ENCODE measurements at regions not wholly inside any gene's neighbourhood (a gene's known extent, or its start where the extent isn't known, plus 50 kb on each side); places are given as distances from the start of the nearest gene placed in this dataset.

- no peak for DNase-seq (ENCODE audit: low read depth in 1 of 2, low spot score in 1 of 2)
- Histone ChIP-seq H3K27ac (replicated peaks) (no peak overlapping the region), H3K27me3 (ENCODE audit: insufficient read depth, poor library complexity, severe bottlenecking) (no peaks in the 10 kb centered on the region), H3K4me3 (replicated peaks; ENCODE audit: insufficient read depth, low read length) (no peak overlapping the region)
- TF ChIP-seq SPI1 (IDR thresholded peaks at IDR 0.05; ENCODE audit: borderline replicate concordance, low read depth) = no peak
- TF ChIP-seq CTCF (IDR thresholded peaks at IDR 0.05; ENCODE audit: insufficient read depth, low read length) = no peak
- no peak for TF ChIP-seq REST (IDR thresholded peaks at IDR 0.05; ENCODE audit: insufficient replicate concordance, low read depth)
- TF ChIP-seq POLR2AphosphoS5 (IDR thresholded peaks at IDR 0.05; ENCODE audit: low read depth) = no peak
- no peak for TF ChIP-seq GABPA (IDR thresholded peaks at IDR 0.05; ENCODE audit: low read depth)
Measured at GRCh38 chr3:109900783-109901182, 563.4 kb upstream of the DPPA4 start.

GRCh38 chr3:109902549-109902948, 565.2 kb upstream of the DPPA4 start:
- Histone ChIP-seq H3K27me3 (ENCODE audit: insufficient read depth, poor library complexity, severe bottlenecking) (no peaks in the 10 kb centered on the region), H3K4me3 (replicated peaks; ENCODE audit: insufficient read depth, low read length) (no peak overlapping the region)
- TF ChIP-seq CTCF (IDR thresholded peaks at IDR 0.05; ENCODE audit: insufficient read depth, low read length) (no peak), SPI1 (IDR thresholded peaks at IDR 0.05; ENCODE audit: borderline replicate concordance, low read depth) (no peak), POLR2AphosphoS5 (IDR thresholded peaks at IDR 0.05; ENCODE audit: low read depth) (no peak), GABPA (IDR thresholded peaks at IDR 0.05; ENCODE audit: low read depth) (no peak), REST (IDR thresholded peaks at IDR 0.05; ENCODE audit: insufficient replicate concordance, low read depth) (no peak)

GRCh38 chr3:109903100-109903499, 565.8 kb upstream of the DPPA4 start:
- H3K27ac ChIP-seq (replicated peaks) = no peak overlapping the region
- no peak for DNase-seq (ENCODE audit: low read depth in 1 of 2, low spot score in 1 of 2)
- TF ChIP-seq POLR2AphosphoS5 (IDR thresholded peaks at IDR 0.05; ENCODE audit: low read depth) (no peak), REST (IDR thresholded peaks at IDR 0.05; ENCODE audit: insufficient replicate concordance, low read depth) (no peak), CTCF (IDR thresholded peaks at IDR 0.05; ENCODE audit: insufficient read depth, low read length) (no peak), SPI1 (IDR thresholded peaks at IDR 0.05; ENCODE audit: borderline replicate concordance, low read depth) (no peak), GABPA (IDR thresholded peaks at IDR 0.05; ENCODE audit: low read depth) (no peak)
- no peaks in the 10 kb centered on the region for H3K27me3 ChIP-seq (ENCODE audit: insufficient read depth, poor library complexity, severe bottlenecking)
- no peak overlapping the region for H3K4me3 ChIP-seq (replicated peaks; ENCODE audit: insufficient read depth, low read length)

More at GRCh38 chr3:109902549-109902948, 565.2 kb upstream of the DPPA4 start:
- H3K27ac ChIP-seq (replicated peaks) = no peak overlapping the region
- DNase-seq (ENCODE audit: low read depth in 1 of 2, low spot score in 1 of 2) = no peak
